Uterus (tissue), 2 donors: ENCODE measurements at regions not wholly inside any gene's neighbourhood (a gene's known extent, or its start where the extent isn't known, plus 50 kb on each side); places are given as distances from the start of the nearest gene placed in this dataset.

ENCODE experiments used
- CTCF ChIP-seq, 4 experiments: fragments of 200-600 bp in 2 of 4; fragments of 450-650 bp in 2 of 4; sonication (generic) in 2 of 4; IDR thresholded peaks; one replicate each; pipeline ENCODE4 v1.5.1; 2016 to 2019; ENCODE audit warnings: antibody characterized with exemption in 4 of 4, mild to moderate bottlenecking in 2 of 4, moderate library complexity in 1 of 4
- POLR2A ChIP-seq, 2 donors: fragments of 450-650 bp; IDR thresholded peaks; one replicate each; pipeline ENCODE4 v1.6.1; 2016; ENCODE audit warnings: antibody characterized with exemption in 2 of 2, mild to moderate bottlenecking in 1 of 2, moderate library complexity in 1 of 2

- TF ChIP-seq CTCF (IDR thresholded peaks at IDR 0.05) (no peak), POLR2A (IDR thresholded peaks at IDR 0.05) (no peak)
Observed at GRCh38 chr10:56586461-56586891, 225.4 kb upstream of the ZWINT start.
